ENCODE measurements at regions not wholly inside any gene's neighbourhood (a gene's known extent, or its start where the extent isn't known, plus 50 kb on each side); places are given as distances from the start of the nearest gene placed in this dataset.

GRCh38 chr20:56722042-56722441 lies 92.9 kb downstream of the TFAP2C start:
- TF ChIP-seq TCF7L2 (IDR thresholded peaks at IDR 0.05; ENCODE audit: low read depth, low read length): no peak
- TF ChIP-seq SIN3A (IDR thresholded peaks at IDR 0.05; ENCODE audit: borderline replicate concordance, insufficient read depth, low read depth, low read length): no peak
- no peak for TF ChIP-seq CTCF (IDR thresholded peaks at IDR 0.05)
- TF ChIP-seq POLR2AphosphoS5 (IDR thresholded peaks at IDR 0.05; ENCODE audit: low read depth, low read length): no peak
- no peak for TF ChIP-seq REST (IDR thresholded peaks at IDR 0.05; ENCODE audit: insufficient read depth in 1 of 2, low read depth in 2 of 2, low read length in 1 of 2)
- Histone ChIP-seq H3K36me3 (ENCODE audit: control insufficient read depth, insufficient read depth, low read length) (no peaks in the 10 kb centered on the region), H3K27me3 (ENCODE audit: control insufficient read depth, insufficient read depth, low read length) (no peaks in the 10 kb centered on the region), H3K4me3 (ENCODE audit: low read depth in 2 of 2, low read length in 2 of 2) (no peak overlapping the region), H3K4me1 (ENCODE audit: control insufficient read depth, insufficient read depth, low read length) (no peaks in the 10 kb centered on the region), H3K27ac (ENCODE audit: low read length) (no peak overlapping the region), H3K9me3 (ENCODE audit: control insufficient read depth, insufficient read depth, low read depth, low read length) (no peaks in the 10 kb centered on the region)
- POLR2A ChIA-PET: no interaction called here
- intact Hi-C loops (cut with micrococcal nuclease; ENCODE audit: unreplicated experiment) (no loop called here), in situ Hi-C loops (cut with HindIII; ENCODE audit: low pct_unique_long_range_greater_than_20kb, low sequenced_read_pairs) (no loop called here)
- BruUV-seq (replicated peaks): no TSS peak
- no peak for ATAC-seq
- CTCF ChIA-PET: no interaction called here
- DNase-seq (ENCODE audit: low read depth, low spot score): no peak

- no peak for TF ChIP-seq POLR2AphosphoS5 (IDR thresholded peaks at IDR 0.05; ENCODE audit: low read depth, low read length)
- TF ChIP-seq CTCF (IDR thresholded peaks at IDR 0.05): no peak
- TF ChIP-seq SIN3A (IDR thresholded peaks at IDR 0.05; ENCODE audit: borderline replicate concordance, insufficient read depth, low read depth, low read length): no peak
- no peak for TF ChIP-seq TCF7L2 (IDR thresholded peaks at IDR 0.05; ENCODE audit: low read depth, low read length)
- H3K9me3 ChIP-seq (ENCODE audit: control insufficient read depth, insufficient read depth, low read depth, low read length): no peaks in the 10 kb centered on the region
- ChIA-PET CTCF (no interaction called here), POLR2A (no interaction called here)
- H3K4me1 ChIP-seq (ENCODE audit: control insufficient read depth, insufficient read depth, low read length): no peaks in the 10 kb centered on the region
- H3K27ac ChIP-seq (ENCODE audit: low read length): no peak overlapping the region
- ATAC-seq (no peak), DNase-seq (ENCODE audit: low read depth, low spot score) (no peak)
- intact Hi-C loops (cut with micrococcal nuclease; ENCODE audit: unreplicated experiment): no loop called here
- H3K36me3 ChIP-seq (ENCODE audit: control insufficient read depth, insufficient read depth, low read length): no peaks in the 10 kb centered on the region
- no peak overlapping the region for H3K4me3 ChIP-seq (ENCODE audit: low read depth in 2 of 2, low read length in 2 of 2)
- H3K27me3 ChIP-seq (ENCODE audit: control insufficient read depth, insufficient read depth, low read length): no peaks in the 10 kb centered on the region
- no TSS peak for BruUV-seq (replicated peaks)
- in situ Hi-C loops (cut with HindIII; ENCODE audit: low pct_unique_long_range_greater_than_20kb, low sequenced_read_pairs): no loop called here
Measured at GRCh38 chr20:56723331-56723730, 94.2 kb downstream of the TFAP2C start.
